SK-N-SH (cell line): ENCODE measurements at regions not wholly inside any gene's neighbourhood (a gene's known extent, or its start where the extent isn't known, plus 50 kb on each side); places are given as distances from the start of the nearest gene placed in this dataset.

Source experiments
- CTCF ChIA-PET: fragments of 300-600, 350-600 bp; formaldehyde crosslinking; extraction: SDS; loops from one replicate; lab custom pipeline; 2021; lab: Yijun Ruan, JAX
- POLR2A ChIA-PET: fragments of 350-600 bp; sonication (Branson Sonifier 250); formaldehyde crosslinking; extraction: SDS; loops from one replicate; lab custom pipeline; 2020; ENCODE audit warnings: antibody characterized with exemption, inconsistent platforms; lab: Yijun Ruan, JAX
- DNase-seq: peaks from one replicate; pipeline ENCODE4 v3.0.0; 2012
- H2AFZ ChIP-seq: fragments of 200-600 bp; sonication (generic); 2 replicates; pipeline ENCODE4 v1.8.1; 2016; ENCODE audit warnings: antibody characterized with exemption, mild to moderate bottlenecking, low read depth
- H3F3A ChIP-seq: fragments of 200-600 bp; sonication (generic); replicated peaks from 2 replicates; pipeline ENCODE3; 2016; ENCODE audit warnings: antibody characterized with exemption, mild to moderate bottlenecking; ENCODE audit not compliant: insufficient read depth
- H3K27ac ChIP-seq, 2 experiments: fragments of 200-500 bp in 1 of 2; fragments of 200-600 bp in 1 of 2; sonication (Bioruptor generic) in 1 of 2; sonication (generic), shearing (Covaris generic) in 1 of 2; 2 replicates each; pipeline versions ENCODE4 v1.5.1 to v1.6.1; 2014 to 2016; ENCODE audit warnings: low read depth in 2 of 2, inconsistent platforms in 1 of 2, low read length in 1 of 2, mild to moderate bottlenecking in 1 of 2, mixed read lengths in 1 of 2
- H3K27me3 ChIP-seq: fragments of 200-600 bp; sonication (generic), shearing (Covaris generic); 2 replicates; pipeline ENCODE4 v1.6.1; 2016; ENCODE audit warnings: mixed run types; ENCODE audit not compliant: insufficient read depth
- H3K36me3 ChIP-seq, 2 experiments: fragments of 200-500 bp in 1 of 2; fragments of 200-600 bp in 1 of 2; sonication (Bioruptor generic) in 1 of 2; sonication (generic) in 1 of 2; replicated peaks in 1 of 2; 2 replicates each; pipeline versions ENCODE3 to v1.5.1; 2014 to 2016; ENCODE audit warnings: low read length in 1 of 2, mild to moderate bottlenecking in 1 of 2; ENCODE audit not compliant: insufficient read depth in 2 of 2, control insufficient read depth in 1 of 2
- H3K4me1 ChIP-seq, 2 experiments: fragments of 200-500 bp in 1 of 2; fragments of 200-600 bp in 1 of 2; sonication (Bioruptor generic) in 1 of 2; sonication (generic), shearing (Covaris generic) in 1 of 2; 2 replicates each; pipeline versions ENCODE4 v1.5.1 to v1.6.1; 2014 to 2016; ENCODE audit warnings: low read depth in 1 of 2, low read length in 1 of 2, mixed run types in 1 of 2; ENCODE audit not compliant: insufficient read depth in 2 of 2, control insufficient read depth in 1 of 2
- H3K4me2 ChIP-seq: fragments of 200-600 bp; sonication (generic), shearing (Covaris generic); 2 replicates; pipeline ENCODE4 v1.6.1; 2017; ENCODE audit warnings: mixed run types
- H3K4me3 ChIP-seq, 2 experiments: fragments of 200-500 bp in 1 of 2; fragments of 200-600 bp in 1 of 2; sonication (Bioruptor generic) in 1 of 2; sonication (generic), shearing (Covaris generic) in 1 of 2; 2 replicates each; pipeline versions ENCODE4 v1.5.1 to v1.8.1; 2014 to 2016; ENCODE audit warnings: low read depth in 2 of 2, inconsistent platforms in 1 of 2, low read length in 1 of 2, mild to moderate bottlenecking in 1 of 2, mixed read lengths in 1 of 2, moderate library complexity in 1 of 2
- H3K79me2 ChIP-seq: fragments of 200-600 bp; sonication (generic); 2 replicates; pipeline ENCODE4 v1.8.1; 2017; ENCODE audit warnings: mild to moderate bottlenecking; ENCODE audit not compliant: insufficient read depth
- H3K9ac ChIP-seq: fragments of 200-600 bp; sonication (generic); 2 replicates; pipeline ENCODE4 v1.6.1; 2017; ENCODE audit warnings: mixed run types
- H3K9me2 ChIP-seq: fragments of 200-600 bp; sonication (generic); 2 replicates; pipeline ENCODE4 v1.6.1; 2017; ENCODE audit warnings: mixed run types
- H3K9me3 ChIP-seq: fragments of 200-600 bp; sonication (generic); 2 replicates; pipeline ENCODE4 v1.6.1; 2017; ENCODE audit warnings: mixed run types, mild to moderate bottlenecking, moderate library complexity
- H4K20me1 ChIP-seq: fragments of 200-600 bp; sonication (generic); 2 replicates; pipeline ENCODE4 v1.6.1; 2017; ENCODE audit warnings: mild to moderate bottlenecking, mixed run types; ENCODE audit not compliant: insufficient read depth
- CTCF ChIP-seq: fragments of 200-600 bp; sonication (generic); IDR thresholded peaks from 2 replicates; pipeline ENCODE4 v1.6.1; 2017; ENCODE audit warnings: antibody characterized with exemption, mild to moderate bottlenecking, moderate library complexity
- ELF1 ChIP-seq: IDR thresholded peaks from 2 replicates; pipeline ENCODE4 v1.4.0; 2012
- EZH2phosphoT487 ChIP-seq: fragments of 200-600 bp; sonication (generic); IDR thresholded peaks from 2 replicates; pipeline ENCODE4 v1.6.1; 2017; ENCODE audit warnings: low read depth, mixed run types, mild to moderate bottlenecking, antibody characterized with exemption, moderate library complexity, borderline replicate concordance
- GABPA ChIP-seq: IDR thresholded peaks from 2 replicates; pipeline ENCODE4 v1.4.0; 2012; ENCODE audit warnings: low read depth, mild to moderate bottlenecking
- IRF3 ChIP-seq: fragments of 150-350 bp; IDR thresholded peaks from 2 replicates; pipeline ENCODE4 v1.6.1; 2016; ENCODE audit warnings: mild to moderate bottlenecking, low read depth, low read length
- JUND ChIP-seq: IDR thresholded peaks from 2 replicates; pipeline ENCODE4 v1.4.0; 2012
- NRF1 ChIP-seq: IDR thresholded peaks from 2 replicates; pipeline ENCODE4 v1.6.1; 2012; ENCODE audit warnings: low read depth, mild to moderate bottlenecking, low read length
- PBX3 ChIP-seq: IDR thresholded peaks from 2 replicates; pipeline ENCODE4; 2012
- POLR2AphosphoS5 ChIP-seq: IDR thresholded peaks from 2 replicates; pipeline ENCODE4 v1.6.1; 2012; ENCODE audit warnings: low read depth, low read length
- RAD21 ChIP-seq: IDR thresholded peaks from 2 replicates; pipeline ENCODE4 v1.6.1; 2012; ENCODE audit warnings: mild to moderate bottlenecking, low read length
- RCOR1 ChIP-seq: fragments of 150-350 bp; IDR thresholded peaks from 2 replicates; pipeline ENCODE4 v1.6.1; 2017; ENCODE audit warnings: antibody characterized with exemption, low read length
- RFX5 ChIP-seq: IDR thresholded peaks from 2 replicates; pipeline ENCODE4 v1.6.1; 2012; ENCODE audit warnings: mild to moderate bottlenecking, improper control_type of control experiment, low read length
- SIN3A ChIP-seq: IDR thresholded peaks from 2 replicates; pipeline ENCODE4 v1.6.1; 2012; ENCODE audit warnings: low read depth, mild to moderate bottlenecking, low read length, moderate library complexity, borderline replicate concordance
- TAF1 ChIP-seq: IDR thresholded peaks from 2 replicates; pipeline ENCODE4 v1.6.1; 2012; ENCODE audit warnings: low read depth, mild to moderate bottlenecking, low read length, moderate library complexity, borderline replicate concordance
- TEAD4 ChIP-seq: IDR thresholded peaks from 2 replicates; pipeline ENCODE4 v1.4.0; 2012; ENCODE audit warnings: mild to moderate bottlenecking, borderline replicate concordance; ENCODE audit not compliant: insufficient read depth
- YY1 ChIP-seq: IDR thresholded peaks from 2 replicates; pipeline ENCODE4 v1.4.0; 2012; ENCODE audit warnings: low read depth, mild to moderate bottlenecking
- WGBS: methylation state at CpG from one replicate; pipeline ENCODE4 v1.1.6; 2017; ENCODE audit warnings: low lambda C conversion rate; 5-methylcytosine and 5-hydroxymethylcytosine counted together

GRCh38 chr19:23855676-23856075 is 59.0 kb upstream of the ZNF726 start:
- 30% methylated on average over 4 of the region's 4 CpGs for WGBS
- Histone ChIP-seq H2AFZ (no peak overlapping the region), H3K79me2 (no peaks in the 10 kb centered on the region), H3K9ac (no peak overlapping the region), H3K27me3 (no peaks in the 10 kb centered on the region), H3K27ac (no peak overlapping the region), H3K36me3 (no peaks in the 10 kb centered on the region), H3K9me3 (no peaks in the 10 kb centered on the region), H3K4me3 (no peak overlapping the region), H3K4me2 (no peak overlapping the region), H3F3A (no peaks in the 10 kb centered on the region), H3K4me1 (no peaks in the 10 kb centered on the region), H3K9me2 (no peaks in the 10 kb centered on the region), H4K20me1 (no peaks in the 10 kb centered on the region)
- ChIA-PET POLR2A (no interaction called here), CTCF (no interaction called here)
- no peak for DNase-seq
- TF ChIP-seq TAF1 (no peak), PBX3 (no peak), EZH2phosphoT487 (no peak), ELF1 (no peak), GABPA (no peak), YY1 (no peak), RCOR1 (no peak), JUND (no peak), CTCF (no peak), RAD21 (no peak), RFX5 (no peak), SIN3A (no peak), TEAD4 (no peak), IRF3 (no peak)

GRCh38 chr19:23851966-23852365 is 62.7 kb upstream of the ZNF726 start:
- Histone ChIP-seq H3K4me1 (no peaks in the 10 kb centered on the region), H3K27ac (no peak overlapping the region), H3K9ac (no peak overlapping the region), H3K36me3 (no peaks in the 10 kb centered on the region), H2AFZ (no peak overlapping the region), H3K79me2 (no peaks in the 10 kb centered on the region), H4K20me1 (no peaks in the 10 kb centered on the region), H3K4me3 (no peak overlapping the region), H3K9me3 (no peaks in the 10 kb centered on the region), H3F3A (no peaks in the 10 kb centered on the region), H3K9me2 (no peaks in the 10 kb centered on the region), H3K4me2 (no peak overlapping the region), H3K27me3 (no peaks in the 10 kb centered on the region)
- 39% methylated on average over 5 of the region's 5 CpGs for WGBS
- ChIA-PET POLR2A (no interaction called here), CTCF (no interaction called here)
- no peak for DNase-seq
- TF ChIP-seq POLR2AphosphoS5 (no peak), TAF1 (no peak), EZH2phosphoT487 (no peak), ELF1 (no peak), YY1 (no peak), NRF1 (no peak)
